Activated CD4-positive, alpha-beta T cell treated with anti-CD3 and anti-CD28 coated beads, Interleukin-2, Interleukin-4, amounts not matched to agents 100 ng/mL and 50 ng/mL, durations not matched to agents 16 hours and 8 hours (primary cell): ENCODE measurements at regions not wholly inside any gene's neighbourhood (a gene's known extent, or its start where the extent isn't known, plus 50 kb on each side); places are given as distances from the start of the nearest gene placed in this dataset.

Experiments used
- DNase-seq: peaks from one replicate; pipeline ENCODE4 v3.0.0-alpha.2; 2020; ENCODE audit warnings: low spot score

- DNase-seq, result no peak
These were observed 210.0 kb upstream of the LYZL1 start for GRCh38 chr10:29078919-29079318.

- no peak for DNase-seq
These were observed 207.6 kb upstream of the LYZL1 start for GRCh38 chr10:29081231-29081630.

- DNase-seq, result no peak
These were observed 206.8 kb upstream of the LYZL1 start for GRCh38 chr10:29081951-29082685.

GRCh38 chr10:29083096-29083495, 205.8 kb upstream of the LYZL1 start:
- no peak for DNase-seq

GRCh38 chr10:29084681-29085307, 204.1 kb upstream of the LYZL1 start:
- DNase-seq, result no peak

GRCh38 chr10:29089091-29089490, 199.8 kb upstream of the LYZL1 start:
- DNase-seq, result no peak

GRCh38 chr10:29096303-29096824, 192.5 kb upstream of the LYZL1 start:
- DNase-seq, result no peak

- no peak for DNase-seq
These were observed 190.4 kb upstream of the LYZL1 start for GRCh38 chr10:29098423-29098822.

GRCh38 chr10:29099001-29099400, 189.9 kb upstream of the LYZL1 start:
- no peak for DNase-seq

- no peak for DNase-seq
These were observed 189.5 kb upstream of the LYZL1 start for GRCh38 chr10:29099415-29099814.

- DNase-seq, result no peak
These were observed 188.4 kb upstream of the LYZL1 start for GRCh38 chr10:29100505-29100904.

GRCh38 chr10:29102233-29102632, 186.6 kb upstream of the LYZL1 start:
- no peak for DNase-seq

- no peak for DNase-seq
These were observed 186.2 kb upstream of the LYZL1 start for GRCh38 chr10:29102636-29103035.

GRCh38 chr10:29104661-29105399, 184.0 kb upstream of the LYZL1 start:
- no peak for DNase-seq

- DNase-seq, result no peak
These were observed 183.2 kb upstream of the LYZL1 start for GRCh38 chr10:29105516-29106215.

- DNase-seq, result no peak
These were observed 182.6 kb upstream of the LYZL1 start for GRCh38 chr10:29106287-29106686.

- no peak for DNase-seq
These were observed 180.9 kb upstream of the LYZL1 start for GRCh38 chr10:29107866-29108498.

GRCh38 chr10:29109707-29110571, 178.9 kb upstream of the LYZL1 start:
- no peak for DNase-seq

- DNase-seq, result no peak
These were observed 175.8 kb upstream of the LYZL1 start for GRCh38 chr10:29112827-29113615.

- DNase-seq, result no peak
These were observed 175.3 kb upstream of the LYZL1 start for GRCh38 chr10:29113616-29113945.
